H1 (cell line): ENCODE measurements at regions not wholly inside any gene's neighbourhood (a gene's known extent, or its start where the extent isn't known, plus 50 kb on each side); places are given as distances from the start of the nearest gene placed in this dataset.

Source experiments
- CTCF ChIA-PET: fragments of 300-600 bp; sonication (Branson Sonifier 250); formaldehyde crosslinking; loops from one replicate; lab custom pipeline; 2021; ENCODE audit not compliant: partially characterized antibody; lab: Charles Lee
- POLR2A ChIA-PET: fragments of 300-600 bp; sonication (Branson Sonifier 250); formaldehyde crosslinking; loops from one replicate; lab custom pipeline; 2021; ENCODE audit warnings: inconsistent platforms; ENCODE audit not compliant: partially characterized antibody; lab: Charles Lee
- DNase-seq, 2 experiments: peaks; one replicate each; pipeline versions ENCODE4 v3.0.0 to v3.0.0-alpha.2; 2010 to 2022; ENCODE audit warnings: low spot score in 2 of 2, low read depth in 1 of 2, mixed read lengths in 1 of 2
- FAIRE-seq: peaks from 2 replicates; lab custom pipeline; 2011; peaks lifted over from hg19 to GRCh38; lab: Jason Lieb, UNC
- H2AFZ ChIP-seq: 2 replicates; pipeline ENCODE4 v1.8.1; 2012; ENCODE audit warnings: low read length, inconsistent platforms
- H2AK5ac ChIP-seq: 2 replicates; pipeline ENCODE4 v1.6.1; 2013; ENCODE audit warnings: low read depth, low read length
- H2BK120ac ChIP-seq: replicated peaks from 2 replicates; pipeline ENCODE3; 2013; ENCODE audit warnings: low read depth, low read length, inconsistent platforms
- H2BK12ac ChIP-seq: 2 replicates; pipeline ENCODE4 v1.6.1; 2013; ENCODE audit warnings: low read depth, low read length
- H2BK15ac ChIP-seq: 2 replicates; pipeline ENCODE4 v1.6.1; 2013; ENCODE audit warnings: low read length
- H2BK20ac ChIP-seq: 2 replicates; pipeline ENCODE4 v1.6.1; 2013; ENCODE audit warnings: low read length
- H2BK5ac ChIP-seq: 2 replicates; pipeline ENCODE4 v1.6.1; 2013; ENCODE audit warnings: low read depth, low read length
- H3K14ac ChIP-seq: 2 replicates; pipeline ENCODE4 v1.6.1; 2013; ENCODE audit warnings: inconsistent platforms; ENCODE audit not compliant: insufficient read length
- H3K18ac ChIP-seq: 2 replicates; pipeline ENCODE4 v1.6.1; 2013; ENCODE audit warnings: low read length; ENCODE audit errors: extremely low read depth
- H3K23ac ChIP-seq: 2 replicates; pipeline ENCODE4 v1.6.1; 2013; ENCODE audit warnings: inconsistent platforms; ENCODE audit not compliant: insufficient read length
- H3K23me2 ChIP-seq: 2 replicates; pipeline ENCODE4 v1.6.1; 2013; ENCODE audit warnings: low read depth, low read length
- H3K27ac ChIP-seq: 2 replicates; pipeline ENCODE4 v1.6.1; 2011; ENCODE audit warnings: low read depth, low read length, inconsistent platforms
- H3K27me3 ChIP-seq, 4 experiments: replicated peaks in 1 of 4; 1 replicate in 1 of 4; 2 replicates in 3 of 4; pipeline versions ENCODE4 v1.6.1 to v1.8.1; 2011 to 2013; ENCODE audit warnings: low read length in 3 of 4, mild to moderate bottlenecking in 3 of 4, inconsistent platforms in 2 of 4, mixed read lengths in 2 of 4, moderate library complexity in 1 of 4; ENCODE audit not compliant: control insufficient read depth in 3 of 4, insufficient read depth in 3 of 4; ENCODE audit errors: extremely low read depth in 1 of 4
- H3K36me3 ChIP-seq, 4 experiments: 2 replicates each; pipeline versions ENCODE4 v1.6.1 to v1.8.1; 2011 to 2013; ENCODE audit warnings: mild to moderate bottlenecking in 4 of 4, low read length in 3 of 4, moderate library complexity in 2 of 4, control low read depth in 1 of 4, inconsistent platforms in 1 of 4; ENCODE audit not compliant: insufficient read depth in 4 of 4, control insufficient read depth in 2 of 4
- H3K4ac ChIP-seq: replicated peaks from 2 replicates; pipeline ENCODE3; 2013; ENCODE audit warnings: low read length, low read depth, mixed read lengths, inconsistent platforms; ENCODE audit not compliant: insufficient read length
- H3K4me1 ChIP-seq, 4 experiments: replicated peaks in 1 of 4; 1 replicate in 1 of 4; 2 replicates in 3 of 4; pipeline versions ENCODE4 v1.6.1 to v1.8.1; 2011 to 2013; ENCODE audit warnings: low read length in 3 of 4, inconsistent platforms in 2 of 4, mixed read lengths in 1 of 4; ENCODE audit not compliant: insufficient read depth in 4 of 4, control insufficient read depth in 3 of 4
- H3K4me2 ChIP-seq, 2 experiments: 2 replicates each; pipeline versions ENCODE4 v1.6.1 to v1.8.1; 2011 to 2013; ENCODE audit warnings: low read depth in 2 of 2, low read length in 2 of 2, control low read depth in 1 of 2, inconsistent platforms in 1 of 2, mild to moderate bottlenecking in 1 of 2; ENCODE audit not compliant: insufficient read depth in 1 of 2
- H3K4me3 ChIP-seq, 4 experiments: fragments of 200-600, 300-600 bp in 1 of 4; sonication (generic), shearing (Covaris generic), sonication (Bioruptor Twin) in 1 of 4; 2 replicates each; pipeline versions ENCODE4 v1.5.1 to v1.8.1; 2011 to 2016; ENCODE audit warnings: low read length in 4 of 4, low read depth in 3 of 4, control low read depth in 2 of 4, inconsistent platforms in 2 of 4, mild to moderate bottlenecking in 2 of 4, mixed read lengths in 1 of 4, moderate library complexity in 1 of 4; ENCODE audit not compliant: insufficient read depth in 2 of 4; ENCODE audit errors: extremely low read depth in 1 of 4
- H3K56ac ChIP-seq: replicated peaks from 2 replicates; pipeline ENCODE3; 2013; ENCODE audit warnings: low read depth, mild to moderate bottlenecking, mixed read lengths, low read length, inconsistent platforms; ENCODE audit not compliant: insufficient read length
- H3K79me1 ChIP-seq: 2 replicates; pipeline ENCODE4 v1.6.1; 2013; ENCODE audit warnings: low read depth, low read length, control low read depth
- H3K79me2 ChIP-seq, 2 experiments: 2 replicates each; pipeline versions ENCODE4 v1.6.1 to v1.8.1; 2012 to 2013; ENCODE audit warnings: low read length in 2 of 2, mild to moderate bottlenecking in 2 of 2, inconsistent platforms in 1 of 2; ENCODE audit not compliant: insufficient read depth in 2 of 2, control insufficient read depth in 1 of 2
- H3K9ac ChIP-seq, 4 experiments: replicated peaks in 1 of 4; 1 replicate in 1 of 4; 2 replicates in 3 of 4; pipeline versions ENCODE4 v1.6.1 to v1.8.1; 2011 to 2013; ENCODE audit warnings: low read depth in 3 of 4, low read length in 3 of 4, control low read depth in 2 of 4, mild to moderate bottlenecking in 2 of 4, moderate library complexity in 2 of 4, inconsistent platforms in 1 of 4; ENCODE audit errors: extremely low read depth in 1 of 4
- H3K9me3 ChIP-seq, 2 experiments: 2 replicates each; pipeline versions ENCODE4 v1.6.1 to v1.8.1; 2012 to 2013; ENCODE audit warnings: mild to moderate bottlenecking in 2 of 2, moderate library complexity in 2 of 2, control low read depth in 1 of 2, inconsistent platforms in 1 of 2, low read depth in 1 of 2, low read length in 1 of 2, mixed read lengths in 1 of 2; ENCODE audit not compliant: insufficient read depth in 2 of 2
- H4K20me1 ChIP-seq, 2 experiments: replicated peaks in 1 of 2; 2 replicates each; pipeline versions ENCODE3 to v1.8.1; 2011 to 2013; ENCODE audit warnings: inconsistent platforms in 2 of 2, low read length in 2 of 2, mild to moderate bottlenecking in 1 of 2; ENCODE audit not compliant: insufficient read depth in 2 of 2, control insufficient read depth in 1 of 2
- H4K5ac ChIP-seq: 2 replicates; pipeline ENCODE4 v1.6.1; 2013; ENCODE audit warnings: low read length, low read depth, mixed read lengths, inconsistent platforms; ENCODE audit not compliant: insufficient read length
- H4K8ac ChIP-seq: 2 replicates; pipeline ENCODE4 v1.8.0; 2013; ENCODE audit warnings: mild to moderate bottlenecking, moderate library complexity, low read length, inconsistent platforms; ENCODE audit not compliant: insufficient read depth; ENCODE audit errors: extremely low read depth
- H4K91ac ChIP-seq: replicated peaks from 2 replicates; pipeline ENCODE3; 2013; ENCODE audit warnings: low read length, mixed read lengths, inconsistent platforms; ENCODE audit not compliant: insufficient read length
- BRCA1 ChIP-seq: IDR thresholded peaks from 2 replicates; pipeline ENCODE4 v1.6.1; 2012; ENCODE audit warnings: low read depth, low read length, improper control_type of control experiment
- WGBS, 2 experiments: shearing (Covaris generic) in 1 of 2; methylation state at CpG; one replicate each; pipeline versions ENCODE4 v1.1.6 to v1.1.7; 2013 to 2015; ENCODE audit warnings: low lambda C conversion rate in 2 of 2, mixed read lengths in 2 of 2, inconsistent platforms in 1 of 2, low coverage in 1 of 2, missing lambda C conversion rate in 1 of 2; ENCODE audit not compliant: insufficient replicate concordance in 2 of 2, insufficient coverage in 1 of 2, insufficient read length in 1 of 2; ENCODE audit errors: extremely low coverage in 1 of 2, missing lambda C conversion rate in 1 of 2; 5-methylcytosine and 5-hydroxymethylcytosine counted together

DNA sequence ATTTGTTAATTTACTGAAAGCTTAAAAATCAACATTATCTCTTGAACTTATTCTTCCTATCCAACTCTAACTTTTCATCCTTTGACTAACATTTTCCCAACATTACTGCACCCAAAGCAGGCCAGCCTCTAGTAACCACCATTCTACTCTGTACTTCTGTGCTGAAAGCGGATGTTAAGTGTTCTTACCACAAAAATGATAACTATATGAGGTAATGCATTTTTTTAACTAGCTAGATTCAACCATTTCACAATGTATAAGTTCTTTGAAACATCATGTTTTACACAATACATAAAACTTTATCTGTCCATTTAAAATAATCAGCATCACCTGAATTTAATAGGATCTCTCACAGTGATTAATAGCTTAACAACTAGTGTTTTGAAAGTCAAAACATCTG lies 468.5 kb upstream of the MGAT4C start:
- Histone ChIP-seq H3K23me2 (no peaks in the 10 kb centered on the region), H2BK12ac (no peak overlapping the region), H3K27ac (no peak overlapping the region), H3K56ac (no peak overlapping the region), H3K36me3 (no peaks in the 10 kb centered on the region), H4K20me1 (no peaks in the 10 kb centered on the region), H3K9ac (no peak overlapping the region), H2BK15ac (no peak overlapping the region), H4K5ac (no peak overlapping the region), H3K18ac (no peak overlapping the region), H2AFZ (no peak overlapping the region), H3K27me3 (no peaks in the 10 kb centered on the region), H3K23ac (no peak overlapping the region), H3K4me3 (no peak overlapping the region), H3K79me1 (no peaks in the 10 kb centered on the region), H2BK120ac (no peak overlapping the region), H3K4ac (no peak overlapping the region), H2BK20ac (no peak overlapping the region), H3K9me3 (no peaks in the 10 kb centered on the region), H3K4me1 (no peaks in the 10 kb centered on the region), H3K79me2 (no peaks in the 10 kb centered on the region), H4K91ac (no peak overlapping the region), H3K4me2 (no peak overlapping the region), H3K14ac (no peak overlapping the region), H4K8ac (no peak overlapping the region), H2AK5ac (no peak overlapping the region), H2BK5ac (no peak overlapping the region)
- FAIRE-seq = no peak
- 88% methylated on average over 1 of the region's 1 CpG; no CpG with 5 or more reads in 1 of the 2 experiments for WGBS, 2 experiments
- TF ChIP-seq BRCA1 = no peak
- ChIA-PET CTCF (interaction anchor here (0.6 to 1.2 kb wide), 4 partner anchors 9 to 1269 kb away, joined by 3 to 4 read pairs (median 3); no protein-coding TSS in a partner anchor), POLR2A (no interaction called here)
- DNase-seq = no peak
